Mesothelial cell of epicardium (in vitro differentiated cells): ENCODE measurements at regions not wholly inside any gene's neighbourhood (a gene's known extent, or its start where the extent isn't known, plus 50 kb on each side); places are given as distances from the start of the nearest gene placed in this dataset.

Source experiments
- DNase-seq, 2 experiments: peaks; one replicate each; pipeline ENCODE4 v3.0.0; 2021; ENCODE audit warnings: low spot score in 2 of 2; ENCODE audit not compliant: unreplicated experiment in 2 of 2
- H3K27ac Mint-ChIP-seq: 2 replicates; pipeline ENCODE4 v1.8.0; 2021; ENCODE audit warnings: mixed read lengths
- H3K27me3 Mint-ChIP-seq: 2 replicates; pipeline ENCODE4 v1.8.0; 2021; ENCODE audit warnings: low read depth, mixed read lengths
- H3K36me3 Mint-ChIP-seq: 2 replicates; pipeline ENCODE4 v1.8.0; 2021; ENCODE audit warnings: mixed read lengths
- H3K4me1 Mint-ChIP-seq: 2 replicates; pipeline ENCODE4 v1.8.0; 2021; ENCODE audit warnings: mixed read lengths
- H3K4me3 Mint-ChIP-seq: 2 replicates; pipeline ENCODE4 v1.8.0; 2021; ENCODE audit warnings: mild to moderate bottlenecking, moderate library complexity, mixed read lengths
- H3K9me3 Mint-ChIP-seq: 2 replicates; pipeline ENCODE4 v1.8.0; 2021; ENCODE audit warnings: mixed read lengths
- TF ChIP-seq, protein P1 (sequence below): fragments of 200-600 bp; sonication (generic); IDR thresholded peaks from one replicate; pipeline ENCODE4 v1.5.0; 2021; ENCODE audit warnings: antibody characterized with exemption; ENCODE audit not compliant: unreplicated experiment

DNA sequence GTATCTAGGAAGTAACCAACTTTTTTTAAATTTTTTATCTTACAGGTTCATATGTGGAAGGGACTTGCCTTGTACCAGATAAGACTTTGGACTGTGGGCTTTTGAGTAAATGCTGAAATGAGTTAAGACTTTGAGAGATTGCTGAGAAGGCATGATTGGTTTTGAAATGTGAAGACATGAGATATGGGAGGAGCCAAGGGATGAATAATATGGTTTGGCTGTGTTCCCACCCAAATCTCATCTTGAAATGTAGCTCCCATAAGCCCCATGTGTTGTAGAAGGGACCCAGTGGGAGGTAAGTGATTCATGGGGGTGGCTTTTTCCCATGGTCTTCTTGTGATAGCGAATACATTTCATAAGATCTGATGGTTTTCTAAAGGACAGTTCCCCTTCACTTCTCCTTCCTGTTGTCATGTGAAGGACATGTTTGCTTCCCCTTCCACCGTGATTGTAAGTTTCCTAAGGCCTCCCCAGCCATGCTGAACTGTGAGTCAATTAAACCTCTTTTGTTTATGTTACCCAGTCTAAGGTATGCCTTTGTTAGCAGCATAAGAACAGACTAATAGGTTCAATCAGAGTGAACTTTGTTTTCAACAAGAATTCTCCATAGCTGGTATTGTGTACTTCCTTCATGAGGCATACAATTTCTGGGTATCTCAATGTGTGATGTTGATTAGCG lies 535.6 kb upstream of the MEF2C start:
- peaks cover 10% of the 10 kb centered on the region for H3K9me3 Mint-ChIP-seq
- H3K27ac Mint-ChIP-seq: no peak overlapping the region
- peaks cover 4% of the 10 kb centered on the region for H3K36me3 Mint-ChIP-seq
- TF ChIP-seq, protein P1, sequence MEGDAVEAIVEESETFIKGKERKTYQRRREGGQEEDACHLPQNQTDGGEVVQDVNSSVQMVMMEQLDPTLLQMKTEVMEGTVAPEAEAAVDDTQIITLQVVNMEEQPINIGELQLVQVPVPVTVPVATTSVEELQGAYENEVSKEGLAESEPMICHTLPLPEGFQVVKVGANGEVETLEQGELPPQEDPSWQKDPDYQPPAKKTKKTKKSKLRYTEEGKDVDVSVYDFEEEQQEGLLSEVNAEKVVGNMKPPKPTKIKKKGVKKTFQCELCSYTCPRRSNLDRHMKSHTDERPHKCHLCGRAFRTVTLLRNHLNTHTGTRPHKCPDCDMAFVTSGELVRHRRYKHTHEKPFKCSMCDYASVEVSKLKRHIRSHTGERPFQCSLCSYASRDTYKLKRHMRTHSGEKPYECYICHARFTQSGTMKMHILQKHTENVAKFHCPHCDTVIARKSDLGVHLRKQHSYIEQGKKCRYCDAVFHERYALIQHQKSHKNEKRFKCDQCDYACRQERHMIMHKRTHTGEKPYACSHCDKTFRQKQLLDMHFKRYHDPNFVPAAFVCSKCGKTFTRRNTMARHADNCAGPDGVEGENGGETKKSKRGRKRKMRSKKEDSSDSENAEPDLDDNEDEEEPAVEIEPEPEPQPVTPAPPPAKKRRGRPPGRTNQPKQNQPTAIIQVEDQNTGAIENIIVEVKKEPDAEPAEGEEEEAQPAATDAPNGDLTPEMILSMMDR: no peak
- DNase-seq: no peak
- H3K4me1 Mint-ChIP-seq: peaks cover 17% of the 10 kb centered on the region
- no peaks in the 10 kb centered on the region for H3K27me3 Mint-ChIP-seq
- no peak overlapping the region for H3K4me3 Mint-ChIP-seq

DNA sequence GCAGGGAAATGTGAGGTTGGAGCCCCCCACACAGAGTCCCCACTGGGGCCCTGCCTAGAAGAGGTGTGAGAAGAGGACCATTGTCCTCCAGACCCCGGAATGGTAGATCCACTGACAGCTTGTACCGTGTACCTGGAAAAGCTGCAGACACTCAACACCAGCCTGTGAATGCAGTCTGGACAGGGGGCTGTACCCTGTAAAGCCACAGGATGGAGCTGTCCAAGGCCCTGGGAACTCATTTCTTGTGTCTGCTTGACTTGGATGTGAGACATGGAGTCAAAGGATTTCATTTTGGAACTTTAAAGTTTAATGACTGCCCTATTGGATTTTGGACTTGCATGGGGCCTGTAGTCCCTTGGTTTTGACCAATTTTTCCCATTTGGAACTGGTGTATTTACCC lies 535.0 kb upstream of the MEF2C start:
- H3K4me1 Mint-ChIP-seq: peaks cover 17% of the 10 kb centered on the region
- no peak overlapping the region for H3K4me3 Mint-ChIP-seq
- peaks cover 2% of the 10 kb centered on the region for H3K36me3 Mint-ChIP-seq
- no peak overlapping the region for H3K27ac Mint-ChIP-seq
- TF ChIP-seq, protein P1: no peak
- DNase-seq: no peak
- no peaks in the 10 kb centered on the region for H3K27me3 Mint-ChIP-seq
- peaks cover 4% of the 10 kb centered on the region for H3K9me3 Mint-ChIP-seq

DNA sequence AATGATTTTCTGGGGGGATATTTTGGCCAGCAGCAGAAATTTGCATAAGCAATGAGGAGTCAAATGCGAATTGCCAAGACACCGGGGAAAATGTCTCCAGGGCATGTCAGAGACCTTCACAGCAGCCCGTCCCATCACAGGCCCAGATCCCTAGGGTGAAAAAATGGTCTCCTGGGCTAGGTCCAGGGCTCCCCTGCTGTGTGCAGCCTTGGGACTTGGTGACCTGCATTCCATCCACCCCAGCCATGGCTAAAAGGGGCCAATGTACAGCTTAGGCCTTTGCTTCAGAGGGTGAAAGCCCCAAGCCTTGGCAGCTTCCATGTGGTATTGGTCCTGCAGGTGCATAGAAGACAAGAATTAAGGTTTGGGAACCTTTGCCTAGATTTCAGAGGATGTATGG lies 534.5 kb upstream of the MEF2C start:
- TF ChIP-seq, protein P1: no peak
- Mint-ChIP-seq H3K9me3 (peaks cover 4% of the 10 kb centered on the region), H3K27ac (no peak overlapping the region), H3K4me1 (peaks cover 17% of the 10 kb centered on the region), H3K36me3 (no peaks in the 10 kb centered on the region), H3K4me3 (no peak overlapping the region), H3K27me3 (peaks cover 3% of the 10 kb centered on the region)
- no peak for DNase-seq

DNA sequence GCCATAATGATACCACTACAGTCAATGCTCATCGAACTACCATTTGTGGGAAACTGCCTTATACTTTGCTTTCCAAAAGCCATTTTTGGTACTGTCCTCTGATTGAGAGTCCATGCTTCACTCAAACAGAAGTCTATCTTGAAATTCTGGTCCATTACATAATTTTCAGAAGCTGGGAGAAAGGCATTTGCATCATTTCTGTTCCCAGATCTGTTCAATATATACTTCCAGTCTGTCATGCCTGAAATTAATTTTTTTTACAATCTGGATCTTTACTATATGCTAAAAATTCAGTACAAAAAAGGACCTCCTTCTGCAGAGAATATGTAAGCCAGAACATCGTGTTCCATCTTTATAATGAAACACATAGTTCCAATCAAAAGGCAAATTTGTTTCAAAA lies 528.9 kb upstream of the MEF2C start:
- TF ChIP-seq, protein P1: no peak
- Mint-ChIP-seq H3K4me1 (no peaks in the 10 kb centered on the region), H3K27me3 (peaks cover 3% of the 10 kb centered on the region), H3K27ac (no peak overlapping the region), H3K4me3 (no peak overlapping the region), H3K36me3 (no peaks in the 10 kb centered on the region), H3K9me3 (peaks cover 4% of the 10 kb centered on the region)
- DNase-seq: no peak

- DNase-seq: no peak
- Mint-ChIP-seq H3K27me3 (no peaks in the 10 kb centered on the region), H3K4me1 (no peaks in the 10 kb centered on the region), H3K27ac (no peak overlapping the region), H3K4me3 (no peak overlapping the region), H3K36me3 (no peaks in the 10 kb centered on the region), H3K9me3 (no peaks in the 10 kb centered on the region)
- TF ChIP-seq, protein P1: no peak
Observed at GRCh38 chr5:89407054-89407453, 524.1 kb upstream of the MEF2C start.

DNA sequence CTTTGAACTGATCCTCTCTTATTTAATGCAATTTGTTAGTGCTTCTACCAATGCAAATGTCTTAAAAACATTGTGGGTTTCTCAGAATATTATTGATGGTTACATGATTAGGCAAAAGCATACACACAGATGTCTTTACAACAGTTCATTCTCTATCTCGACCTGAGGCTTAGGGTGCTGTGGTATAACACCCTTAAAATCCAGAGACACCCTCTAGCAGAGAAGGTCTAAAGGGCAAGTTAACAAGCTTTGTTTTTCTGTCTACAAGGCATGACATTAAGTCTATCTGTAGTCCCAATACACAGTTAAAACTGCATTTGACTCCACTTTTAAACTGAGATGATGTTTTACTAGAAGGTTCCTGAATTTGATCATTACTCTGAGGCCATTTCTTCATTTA lies 518.7 kb upstream of the MEF2C start:
- no peaks in the 10 kb centered on the region for H3K27me3 Mint-ChIP-seq
- H3K9me3 Mint-ChIP-seq: peaks cover 7% of the 10 kb centered on the region
- no peak overlapping the region for H3K4me3 Mint-ChIP-seq
- H3K36me3 Mint-ChIP-seq: no peaks in the 10 kb centered on the region
- H3K27ac Mint-ChIP-seq: no peak overlapping the region
- no peak for DNase-seq
- H3K4me1 Mint-ChIP-seq: peaks cover 4% of the 10 kb centered on the region
- TF ChIP-seq, protein P1: no peak
